ENCODE measurements at regions not wholly inside any gene's neighbourhood (a gene's known extent, or its start where the extent isn't known, plus 50 kb on each side); places are given as distances from the start of the nearest gene placed in this dataset.

DNA sequence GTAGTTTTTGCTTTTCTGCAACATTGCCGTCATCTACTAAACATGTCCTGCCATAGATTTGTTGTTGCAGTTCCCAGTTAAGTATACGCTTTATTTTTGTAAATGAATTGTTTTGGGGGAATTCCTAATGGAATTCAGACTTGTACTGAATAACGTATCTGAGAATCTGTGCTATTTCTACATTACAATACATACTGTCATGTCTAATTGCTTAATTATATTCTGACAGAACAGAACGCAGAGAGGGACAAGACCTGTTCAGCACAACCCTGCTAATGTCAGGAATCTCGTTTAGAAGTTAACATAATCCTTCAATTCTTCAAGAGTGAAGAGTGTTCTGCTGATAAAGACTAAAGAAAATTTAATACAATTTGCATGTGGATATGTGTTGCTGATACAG lies 861.1 kb upstream of the KLHL1 start:
- DNase-seq, result no peak

DNA sequence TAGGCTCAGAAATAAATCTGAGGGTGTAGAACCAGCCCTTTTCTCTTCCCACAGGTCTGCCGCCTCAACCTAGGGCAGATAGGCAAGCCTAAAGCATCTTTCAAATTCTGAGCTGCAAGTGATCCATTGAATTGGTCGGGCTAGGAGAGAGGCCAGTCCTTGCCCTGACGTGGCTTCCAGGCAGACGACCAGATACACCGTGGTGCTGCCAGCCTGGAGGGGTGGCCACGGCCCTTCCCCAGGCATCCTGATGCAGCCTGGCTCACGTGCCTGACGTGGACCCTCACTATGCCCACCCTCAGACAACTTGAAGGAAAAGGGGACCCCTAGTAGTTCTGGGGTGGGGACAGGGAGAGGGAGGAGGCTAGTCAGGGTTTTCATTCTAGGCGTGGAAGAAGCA lies 859.3 kb upstream of the KLHL1 start:
- no peak for DNase-seq

DNA sequence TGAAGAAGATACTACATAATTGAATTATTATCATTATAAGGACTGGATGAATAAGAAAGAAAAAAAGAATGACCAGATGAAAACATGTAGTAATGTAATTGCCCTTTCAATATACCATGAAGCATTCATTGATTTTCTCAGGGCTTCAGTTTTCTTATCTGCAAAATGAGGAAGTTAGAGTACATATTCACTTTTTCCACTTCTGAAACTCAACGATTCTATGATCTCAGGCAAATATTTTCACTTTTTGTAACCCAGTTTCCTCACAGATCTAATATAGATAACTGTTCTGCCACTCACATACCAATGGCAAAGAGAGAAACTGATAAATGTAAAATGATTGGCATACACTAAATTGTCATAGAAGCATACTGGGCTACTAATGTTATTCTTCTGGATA lies 856.6 kb upstream of the KLHL1 start:
- DNase-seq, result no peak

DNA sequence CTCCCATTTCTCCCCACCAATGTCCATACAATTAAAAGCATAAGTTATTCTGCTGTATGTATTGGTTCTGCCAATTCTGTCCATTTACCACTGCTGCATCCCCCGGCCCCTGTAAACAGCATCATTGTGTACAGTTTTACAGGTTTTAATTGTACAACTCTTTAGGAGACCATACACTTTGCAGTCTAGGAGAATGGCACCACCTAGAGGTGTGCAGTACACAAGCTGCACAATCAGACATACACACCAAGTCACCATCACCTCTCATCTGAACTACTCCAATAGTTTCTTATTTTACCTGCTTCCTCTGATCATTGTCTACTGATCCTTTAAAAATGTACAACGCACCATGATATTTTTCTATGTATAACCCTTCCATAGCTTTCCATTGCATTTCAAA lies 855.9 kb upstream of the KLHL1 start:
- DNase-seq, result no peak

DNA sequence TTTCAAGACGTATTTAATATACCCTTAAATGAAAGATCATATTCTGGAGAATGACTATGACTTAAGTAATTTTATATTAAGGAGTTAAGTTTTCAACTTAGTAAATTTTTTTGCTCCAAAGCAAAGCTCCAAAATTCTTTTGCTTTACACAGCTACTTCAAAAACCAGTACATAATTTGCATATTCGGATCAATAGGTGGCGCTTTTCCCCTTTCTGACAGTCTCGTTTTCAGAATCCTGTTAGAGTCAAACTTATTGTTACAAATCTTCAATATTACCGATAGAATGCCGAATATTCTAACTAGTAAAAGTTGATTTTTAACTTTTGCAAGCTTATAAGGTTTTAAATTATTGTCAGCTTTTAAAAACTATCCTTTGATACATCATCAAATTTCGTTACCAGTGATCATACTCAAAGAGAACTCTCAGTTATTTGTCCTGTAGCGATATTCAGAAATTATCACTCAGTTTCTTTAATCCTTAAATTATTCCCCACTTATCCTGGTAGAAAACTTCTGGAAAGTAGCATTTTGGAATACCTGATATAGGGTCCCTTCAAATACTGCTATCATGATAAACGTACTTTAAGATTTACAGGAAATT lies 852.7 kb upstream of the KLHL1 start:
- DNase-seq, result no peak

DNA sequence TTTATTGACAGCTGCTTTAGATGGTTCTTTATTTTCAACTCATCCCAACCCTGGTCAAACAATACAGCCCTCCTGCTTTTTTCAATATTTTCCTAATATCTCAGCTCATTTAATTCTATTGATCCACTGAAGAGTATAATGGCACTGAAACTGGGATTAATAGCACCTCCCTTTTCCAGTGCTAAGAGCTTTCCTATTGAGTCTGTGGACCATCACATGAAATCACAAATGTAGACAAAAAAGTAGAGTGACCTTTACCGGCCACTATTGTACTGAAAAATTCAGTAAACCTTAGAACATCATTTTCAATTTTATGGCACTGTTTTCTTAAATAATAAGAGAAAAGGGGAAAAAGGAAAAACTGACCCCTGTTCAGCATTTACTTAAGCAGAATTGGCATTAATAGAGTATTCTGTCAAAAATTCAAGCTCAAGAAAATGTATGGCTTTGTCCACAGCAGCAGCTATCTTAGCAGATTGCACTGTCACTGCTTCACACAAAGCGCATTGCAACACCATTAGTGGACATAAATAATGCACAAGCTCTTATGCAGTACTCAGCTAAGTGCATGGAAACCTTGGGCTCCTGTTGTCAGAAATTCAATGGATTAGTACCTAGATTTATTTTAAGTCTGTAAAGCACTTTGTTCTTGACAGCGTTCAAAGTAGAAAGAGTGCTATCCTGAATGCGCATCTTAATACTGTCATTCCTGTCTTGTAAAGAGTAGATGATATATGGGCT lies 851.0 kb upstream of the KLHL1 start:
- DNase-seq, result no peak

DNA sequence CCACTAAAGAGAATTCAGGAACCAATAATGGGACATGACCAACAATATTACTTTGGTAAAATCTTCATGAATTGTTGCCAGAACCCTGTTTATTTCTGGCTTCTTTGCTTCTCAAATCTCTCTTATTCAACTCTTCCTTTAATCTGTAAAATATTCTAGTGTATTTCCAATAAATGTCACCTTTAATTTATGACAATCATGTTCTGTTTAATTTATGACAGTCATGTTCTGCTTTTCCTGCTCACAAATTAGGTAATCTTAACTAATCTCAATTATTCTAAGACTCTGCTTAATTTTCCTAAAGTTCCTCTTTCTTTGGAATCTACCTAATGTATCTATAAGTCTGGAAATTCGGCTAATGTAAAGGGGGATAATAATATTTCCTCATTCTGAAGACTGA lies 847.6 kb upstream of the KLHL1 start:
- DNase-seq, result no peak

DNA sequence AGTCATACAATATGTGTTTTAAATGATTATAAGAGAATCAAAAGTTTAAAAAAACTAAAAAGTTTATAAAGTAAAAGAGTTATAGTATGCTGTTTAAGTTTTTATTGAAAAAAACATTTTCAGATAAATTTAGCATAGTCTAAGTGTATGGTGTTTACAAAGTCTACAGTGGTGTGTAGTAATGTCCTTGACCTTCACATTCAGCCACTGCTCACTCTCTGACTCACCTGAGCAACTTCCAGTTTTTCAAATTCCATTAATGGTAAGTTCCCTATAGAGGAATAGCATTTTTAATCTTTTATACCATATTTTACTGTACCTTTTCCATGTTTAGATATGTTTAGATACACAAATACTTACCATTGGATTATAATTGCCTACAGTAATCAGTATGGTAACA lies 842.4 kb upstream of the KLHL1 start:
- DNase-seq, result no peak

DNA sequence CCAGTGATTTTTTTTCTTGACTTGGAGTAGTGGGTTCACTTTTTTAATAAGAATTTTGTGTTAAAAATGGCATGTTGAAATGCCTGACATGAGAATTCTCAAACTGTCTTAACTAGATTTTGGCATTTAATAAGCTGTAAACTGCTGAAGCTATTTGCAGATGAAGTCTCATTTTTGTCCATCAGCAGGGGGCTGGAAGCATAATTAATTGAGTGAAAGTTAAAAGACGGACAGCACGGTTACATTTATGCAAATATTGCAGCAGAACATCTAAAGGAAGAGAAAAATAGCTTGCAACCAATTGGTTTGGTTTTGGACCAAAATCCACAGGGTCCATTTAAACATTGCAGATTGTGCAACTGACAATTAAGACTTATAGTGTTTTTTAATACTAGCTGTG lies 837.3 kb upstream of the KLHL1 start:
- DNase-seq, result no peak

DNA sequence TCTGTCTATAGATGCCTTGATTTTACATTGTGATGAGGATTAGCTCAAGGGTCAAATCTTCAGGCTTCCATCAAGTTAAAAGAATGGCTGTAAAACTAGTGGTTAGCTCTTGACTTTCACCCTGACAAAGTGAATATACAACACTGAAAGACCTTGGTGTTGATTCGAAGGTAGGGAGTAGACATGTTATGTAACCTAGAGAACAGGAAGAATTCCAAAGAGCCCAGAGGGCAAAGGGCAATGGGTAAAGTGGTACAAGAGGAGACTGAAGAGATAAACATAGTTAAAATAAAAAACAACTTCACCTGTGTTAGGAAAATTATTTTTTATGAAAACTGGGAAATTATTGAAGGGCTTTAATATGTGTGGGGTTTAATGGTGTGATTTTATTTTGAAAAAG lies 833.2 kb upstream of the KLHL1 start:
- no peak for DNase-seq

DNA sequence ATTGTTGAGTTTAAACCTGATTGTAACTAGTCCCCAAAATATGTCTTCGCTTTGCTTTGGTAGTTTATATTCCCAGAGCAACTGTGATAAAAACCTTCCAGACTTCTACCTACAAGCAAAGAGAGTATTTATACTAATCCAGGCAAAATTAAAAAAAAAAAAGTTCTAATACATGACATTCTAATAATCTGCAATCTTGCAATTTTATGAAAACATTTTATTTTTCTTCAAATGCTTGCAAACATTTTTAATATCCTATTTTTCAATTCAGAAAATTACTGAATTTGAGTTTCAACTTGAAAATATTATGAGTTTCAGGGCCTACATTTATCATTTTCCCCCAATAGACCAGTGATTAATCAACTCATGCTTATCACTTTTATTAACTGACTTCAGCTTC lies 830.2 kb upstream of the KLHL1 start:
- no peak for DNase-seq

DNA sequence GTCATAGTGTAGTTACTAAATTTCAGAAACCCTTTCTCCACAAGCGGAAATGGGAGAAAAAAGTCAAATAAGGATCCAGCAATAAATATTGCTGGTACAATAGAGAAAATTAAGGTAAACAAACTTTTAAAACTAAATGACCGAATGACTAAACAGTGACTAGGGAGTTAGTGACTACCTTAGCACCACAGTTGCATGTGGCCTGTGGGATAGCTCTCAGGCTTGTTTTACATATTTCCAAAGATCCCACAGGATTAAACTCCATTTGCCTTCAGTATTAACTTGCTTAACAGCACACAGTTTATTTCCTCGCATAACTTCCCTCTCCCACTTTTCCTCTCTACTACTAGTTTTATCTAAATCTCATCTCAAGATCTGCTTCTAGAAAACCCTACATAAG lies 824.3 kb upstream of the KLHL1 start:
- DNase-seq, result no peak

DNA sequence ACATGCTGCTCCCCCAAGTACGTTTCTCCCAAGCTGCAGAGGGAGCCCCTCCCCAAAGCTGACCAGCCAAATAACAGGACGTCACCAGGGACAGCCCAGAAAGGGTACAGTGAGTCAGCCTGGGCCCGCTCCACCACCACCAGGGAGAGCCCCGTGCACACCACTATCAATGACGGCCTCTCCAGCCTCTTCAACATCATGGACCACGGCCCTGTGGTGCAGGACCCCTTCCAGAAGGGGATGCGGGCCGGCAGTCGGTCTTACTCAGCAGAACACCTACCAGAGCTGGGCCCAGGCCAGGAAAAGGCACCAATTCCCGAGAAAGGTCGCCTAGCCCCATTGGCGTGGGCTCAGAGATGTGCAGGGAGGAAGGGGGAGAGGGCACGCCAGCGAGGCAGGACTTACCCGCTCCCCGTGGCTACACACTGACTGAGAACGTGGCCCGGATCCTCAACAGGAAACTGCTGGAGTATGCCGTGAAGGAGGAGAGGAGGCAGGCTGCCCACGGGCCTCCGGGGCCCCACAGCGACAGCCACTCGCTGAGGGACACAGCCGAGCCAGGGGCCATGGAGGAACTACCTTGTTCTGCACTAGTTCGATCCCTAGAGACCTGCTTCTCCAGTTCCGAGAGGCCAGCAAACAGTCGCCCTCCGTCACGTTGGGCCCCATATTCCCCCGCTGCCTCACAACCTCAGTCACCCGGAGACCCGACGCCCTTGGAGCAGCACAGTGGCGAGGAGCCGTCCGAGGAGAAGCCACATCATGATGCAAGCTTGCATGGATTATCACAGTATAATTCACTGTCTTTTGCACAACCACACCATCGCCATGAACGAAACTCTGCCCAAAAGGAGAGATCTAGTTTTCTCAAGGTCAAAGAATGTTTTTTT lies 815.9 kb upstream of the KLHL1 start:
- no peak for DNase-seq

DNA sequence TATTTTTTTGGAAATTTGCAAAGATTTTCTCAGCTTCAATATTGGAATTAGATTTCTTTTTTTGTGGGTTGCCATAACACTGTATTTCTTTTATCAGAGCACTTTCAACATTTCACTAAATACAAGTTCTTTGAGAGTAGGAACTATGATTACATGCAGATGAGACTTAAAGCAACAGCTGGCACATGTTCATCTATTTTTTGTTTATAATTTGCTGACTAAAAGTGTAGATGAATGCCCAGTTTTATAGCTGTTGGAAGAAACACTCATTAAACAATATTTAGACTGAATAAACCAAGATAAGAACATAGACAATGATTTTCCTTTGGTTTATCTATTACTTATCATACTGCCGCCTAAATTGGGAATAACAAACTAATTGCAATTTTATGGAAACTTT lies 803.0 kb upstream of the KLHL1 start:
- no peak for DNase-seq

DNA sequence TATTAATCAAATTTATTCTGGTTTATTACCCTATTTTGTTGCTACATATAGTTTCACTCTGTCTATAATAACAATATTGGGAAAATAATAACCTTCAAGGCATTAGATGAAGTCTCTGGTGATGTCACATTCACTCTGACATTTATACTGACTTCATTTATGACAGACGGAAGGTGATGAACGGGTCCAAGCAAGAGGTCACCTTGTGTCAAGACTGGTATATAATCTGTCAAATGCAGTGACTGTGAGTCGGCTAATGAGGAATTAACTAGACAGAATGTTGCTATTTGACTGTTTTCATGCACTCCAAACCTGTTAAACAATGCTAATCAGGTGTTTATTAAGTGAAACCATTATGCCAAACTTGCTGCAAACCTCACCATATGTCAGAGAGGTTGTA lies 800.5 kb upstream of the KLHL1 start:
- no peak for DNase-seq

DNA sequence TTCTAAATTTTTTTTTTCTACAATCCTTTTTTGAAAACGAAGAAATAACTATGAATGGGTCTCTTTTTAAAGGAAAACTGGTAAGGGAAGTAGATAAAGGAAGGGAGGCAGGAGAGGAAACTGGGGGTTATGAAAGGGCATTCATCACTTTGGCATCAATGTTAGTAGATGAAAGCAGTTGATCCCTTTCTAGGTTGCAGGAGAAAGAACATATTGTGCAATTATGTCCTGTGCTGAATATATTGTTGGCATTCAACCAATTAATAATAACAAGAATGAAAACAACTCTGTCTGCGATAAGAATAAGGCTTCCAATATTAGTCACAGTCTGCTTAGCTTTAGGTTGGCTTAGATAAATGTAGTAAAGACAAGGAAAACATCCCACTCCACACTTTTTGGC lies 796.8 kb upstream of the KLHL1 start:
- no peak for DNase-seq

DNA sequence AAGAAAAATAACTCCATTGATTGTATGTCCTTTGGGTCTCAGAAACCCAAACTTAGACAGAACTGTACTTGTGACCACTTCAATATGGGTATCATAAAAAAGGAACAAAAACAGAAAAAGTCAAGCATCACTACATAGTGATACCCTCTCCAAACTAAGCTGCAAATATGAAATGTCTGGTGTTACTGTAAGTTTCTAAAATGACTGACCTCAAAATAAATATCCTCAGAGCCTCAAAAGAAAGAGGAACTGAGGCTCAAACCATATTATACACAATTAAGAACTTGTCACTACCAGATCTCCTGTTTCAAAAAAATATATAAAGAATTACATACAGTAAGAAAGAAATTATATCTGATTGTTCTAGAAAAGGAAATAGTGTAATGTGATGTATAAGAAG lies 787.9 kb upstream of the KLHL1 start:
- DNase-seq, result no peak

DNA sequence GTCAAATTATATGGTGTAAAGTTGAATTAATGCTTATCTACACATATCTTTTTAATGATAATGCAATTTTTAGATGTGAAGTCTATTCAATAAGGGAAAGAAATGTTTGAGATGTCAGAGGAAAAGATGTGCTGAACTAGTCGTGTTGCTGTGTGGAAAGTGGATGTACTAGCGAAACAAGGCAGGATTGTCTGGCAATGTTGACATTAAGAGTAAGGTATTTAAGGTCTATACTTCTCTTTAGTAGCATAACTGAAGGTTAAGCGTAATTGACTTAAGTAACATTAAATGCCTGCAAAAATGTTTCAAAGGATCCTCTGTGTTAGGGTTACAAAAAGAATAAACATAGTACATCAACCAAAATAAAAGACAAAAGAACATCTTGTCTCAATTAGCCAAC lies 787.3 kb upstream of the KLHL1 start:
- no peak for DNase-seq

DNA sequence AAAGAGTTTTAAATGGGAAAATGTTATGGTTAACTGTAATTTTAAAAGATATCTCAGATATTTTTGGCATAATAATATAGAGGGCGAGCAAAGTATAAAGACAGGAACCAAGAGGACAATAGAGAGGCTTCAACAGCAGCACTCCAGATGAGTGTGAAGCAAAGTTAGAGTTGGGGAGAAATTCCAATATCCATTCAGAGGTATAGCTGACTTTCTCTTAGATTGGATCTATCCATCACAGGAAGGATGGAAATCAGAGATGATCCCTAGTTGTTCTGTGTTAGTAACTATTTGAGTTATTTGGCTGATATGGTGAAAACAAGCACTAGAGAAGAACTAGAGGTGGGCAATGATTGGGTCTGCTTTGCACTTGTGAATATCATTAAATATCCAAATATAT lies 786.0 kb upstream of the KLHL1 start:
- no peak for DNase-seq

DNA sequence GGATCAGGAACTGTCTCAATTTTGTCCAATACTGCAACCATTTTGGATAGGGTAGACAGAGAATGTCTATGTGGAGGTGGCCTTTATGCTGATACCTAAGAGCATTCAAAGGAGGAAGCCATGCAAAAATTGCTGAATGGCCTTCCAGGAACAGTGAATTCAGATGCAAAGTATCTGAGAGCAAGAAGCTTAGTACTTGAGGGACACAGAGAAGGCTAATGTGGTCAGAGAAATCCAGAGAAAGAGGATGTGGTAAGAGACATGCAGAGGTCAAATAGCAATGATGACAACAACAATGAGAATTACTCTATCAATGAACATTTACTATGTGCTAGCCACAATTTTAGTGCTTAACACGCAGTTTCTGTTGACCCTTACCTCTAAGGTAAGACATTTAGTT lies 785.6 kb upstream of the KLHL1 start:
- no peak for DNase-seq

DNA sequence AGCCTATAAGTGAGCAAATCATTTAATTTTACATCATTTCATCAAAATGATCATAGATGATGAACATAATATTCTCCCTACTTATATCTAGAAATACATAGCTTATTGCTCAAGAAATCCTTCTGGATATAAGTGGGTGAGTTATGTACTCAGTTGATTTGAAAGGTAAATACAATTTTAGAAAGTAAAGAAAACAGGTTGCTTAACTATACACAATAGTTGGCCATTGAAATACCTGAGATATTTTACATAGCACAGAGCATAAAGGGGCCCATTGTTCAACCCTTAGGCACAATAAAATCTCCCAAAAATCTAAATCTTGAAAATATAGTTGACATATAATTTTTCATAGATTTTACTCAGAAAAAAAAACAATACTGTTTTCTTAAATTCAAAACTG lies 782.0 kb upstream of the KLHL1 start:
- DNase-seq, result no peak

DNA sequence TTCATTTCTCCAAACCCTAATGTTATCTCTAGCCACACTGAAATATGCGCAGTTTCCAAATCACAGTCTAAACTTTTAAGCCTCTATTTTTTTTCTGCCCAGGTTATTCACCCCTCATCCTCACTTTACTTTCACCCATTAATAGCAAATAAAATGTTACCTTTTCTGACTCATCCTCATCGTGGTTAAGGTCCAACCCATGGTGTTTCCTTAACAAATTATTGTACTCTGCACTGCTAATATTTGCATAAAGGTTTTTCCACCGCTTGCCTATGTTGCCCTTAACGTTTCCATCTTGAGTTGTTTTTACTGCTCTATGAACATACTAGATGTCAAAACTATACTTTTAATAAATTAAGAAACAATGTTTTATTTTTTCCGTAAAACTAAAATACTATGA lies 780.9 kb upstream of the KLHL1 start:
- no peak for DNase-seq

DNA sequence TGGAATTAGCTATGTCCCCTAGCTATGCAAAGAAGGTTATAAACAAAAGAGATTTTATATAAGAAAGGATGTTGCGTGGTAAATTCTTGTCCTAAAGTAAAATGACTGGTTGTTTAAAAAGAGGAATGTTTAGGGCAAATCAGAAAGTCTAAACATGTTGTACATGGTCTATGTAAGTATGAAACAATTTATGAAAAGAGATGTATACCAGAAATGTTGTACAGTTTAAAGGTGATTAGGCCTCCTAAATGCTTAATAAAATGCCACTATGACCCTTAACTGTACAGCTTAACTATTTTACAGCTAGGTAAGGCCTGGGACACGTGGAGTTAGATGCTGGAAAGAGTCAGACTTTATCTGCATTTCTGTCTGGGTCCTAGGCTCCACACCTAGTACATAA lies 775.9 kb upstream of the KLHL1 start:
- DNase-seq, result no peak

DNA sequence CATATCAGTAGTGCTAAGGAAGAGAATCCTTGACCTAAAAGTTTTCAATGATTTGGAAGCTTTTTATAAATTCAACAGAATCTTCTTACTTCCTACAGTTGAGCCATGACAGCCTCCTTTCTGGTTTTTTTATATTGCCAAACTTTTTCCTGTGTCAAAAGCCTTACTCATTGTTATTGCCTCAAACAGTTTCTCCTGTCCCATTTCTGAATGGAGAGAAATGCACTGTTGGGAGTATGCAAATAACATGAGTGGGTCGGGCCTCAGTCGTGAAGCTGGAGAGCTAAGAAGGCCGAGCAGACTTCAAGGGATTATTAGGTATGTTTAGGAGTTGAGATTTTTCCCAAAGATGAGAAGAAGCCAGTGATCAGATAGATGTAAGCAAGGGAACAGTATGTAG lies 766.4 kb upstream of the KLHL1 start:
- DNase-seq, result no peak
